H1 (cell line): ENCODE measurements at regions not wholly inside any gene's neighbourhood (a gene's known extent, or its start where the extent isn't known, plus 50 kb on each side); places are given as distances from the start of the nearest gene placed in this dataset.

Source experiments
- ATF3 ChIP-seq: IDR thresholded peaks from 2 replicates; pipeline ENCODE4 v1.6.1; 2011; ENCODE audit warnings: low read depth, mild to moderate bottlenecking, low read length; ENCODE audit not compliant: insufficient read depth
- BACH1 ChIP-seq: IDR thresholded peaks from 2 replicates; pipeline ENCODE4 v1.6.1; 2012; ENCODE audit warnings: low read length, improper control_type of control experiment
- BCL11A ChIP-seq, 2 experiments: IDR thresholded peaks; one replicate each; pipeline ENCODE4 v1.6.1; 2011; ENCODE audit warnings: low read depth in 2 of 2, low read length in 2 of 2, mild to moderate bottlenecking in 2 of 2
- CHD1 ChIP-seq: IDR thresholded peaks from 2 replicates; pipeline ENCODE4 v1.6.1; 2012; ENCODE audit warnings: low read depth, low read length, improper control_type of control experiment
- FOSL1 ChIP-seq: IDR thresholded peaks from 2 replicates; pipeline ENCODE4 v1.6.1; 2011; ENCODE audit warnings: mild to moderate bottlenecking, low read depth, low read length, moderate library complexity; ENCODE audit not compliant: insufficient read depth
- RXRA ChIP-seq: IDR thresholded peaks from 2 replicates; pipeline ENCODE4 v1.6.1; 2011; ENCODE audit warnings: low read depth, mild to moderate bottlenecking, low read length, moderate library complexity; ENCODE audit not compliant: insufficient read depth
- TEAD4 ChIP-seq: IDR thresholded peaks from 2 replicates; pipeline ENCODE4 v1.6.1; 2012; ENCODE audit warnings: low read depth, low read length, inconsistent platforms, mixed read lengths

- TF ChIP-seq TEAD4 (no peak), FOSL1 (no peak), RXRA (no peak), BACH1 (no peak), ATF3 (no peak), CHD1 (no peak), BCL11A (IDR thresholded peaks at IDR 0.05; ENCODE audit: low read depth in 2 of 2, low read length in 2 of 2) (no peak)
- TF ChIP-seq, all 59 proteins: peak for 0
Observed at GRCh38 chr6:45754432-45754831, 261.2 kb downstream of the CLIC5 start (continued).
